Body of pancreas (tissue), 4 donors: ENCODE measurements at regions not wholly inside any gene's neighbourhood (a gene's known extent, or its start where the extent isn't known, plus 50 kb on each side); places are given as distances from the start of the nearest gene placed in this dataset.

Experiments used
- ATAC-seq: fragments of 150-250 bp; one replicate; pipeline ENCODE4 v1.9.1; 2016
- DNase-seq, 4 donors: peaks; one replicate each; pipeline ENCODE4 v3.0.0-alpha.2; 2019
- H3K27ac ChIP-seq, 4 donors: fragments of 200-600 bp; sonication (generic); 1 replicate in 3 of 4; 2 replicates in 1 of 4; pipeline versions ENCODE4 v1.5.1 to v1.6.1; 2016 to 2019; ENCODE audit warnings: mild to moderate bottlenecking in 1 of 4, mixed read lengths in 1 of 4, moderate library complexity in 1 of 4
- H3K27me3 ChIP-seq, 2 donors: fragments of 200-600 bp; sonication (generic); one replicate each; pipeline ENCODE4 v1.6.0; 2016; ENCODE audit warnings: mild to moderate bottlenecking in 1 of 2
- H3K36me3 ChIP-seq, 2 donors: fragments of 200-600 bp; sonication (generic); replicated peaks in 1 of 2; 2 replicates each; pipeline ENCODE4 v1.5.1; 2016; ENCODE audit warnings: low read depth in 2 of 2; ENCODE audit not compliant: insufficient read depth in 1 of 2
- H3K4me1 ChIP-seq: fragments of 200-600 bp; sonication (generic); one replicate; pipeline ENCODE4 v1.6.0; 2016
- H3K4me3 ChIP-seq, 2 donors: fragments of 200-600 bp; sonication (generic); 1 replicate in 1 of 2; 2 replicates in 1 of 2; pipeline ENCODE4 v1.5.1; 2016 to 2019
- H3K9me3 ChIP-seq, 3 donors: fragments of 200-600 bp; sonication (generic); 1 replicate in 2 of 3; 2 replicates in 1 of 3; pipeline ENCODE4 v1.5.1; 2016
- POLR2A ChIP-seq, 3 donors: fragments of 450-650 bp; IDR thresholded peaks; one replicate each; pipeline ENCODE4 v1.6.1; 2016; ENCODE audit warnings: antibody characterized with exemption in 3 of 3, mild to moderate bottlenecking in 2 of 3
- WGBS, 2 donors: methylation state at CpG; one replicate each; pipeline ENCODE4 v1.1.5; 2017; 5-methylcytosine and 5-hydroxymethylcytosine counted together
- intact Hi-C: fragments of 100-400 bp; cut with DNase I; formaldehyde crosslinking; loops from one replicate; pipeline ENCODE4 v1.15.1; 2023
- TF ChIP-seq, protein P1 (sequence below), 7 experiments: fragments of 450-650 bp in 4 of 7; fragments of 200-600 bp in 3 of 7; sonication (generic) in 3 of 7; IDR thresholded peaks; one replicate each; pipeline ENCODE4 v1.5.1; 2016 to 2019; ENCODE audit warnings: antibody characterized with exemption in 7 of 7

DNA sequence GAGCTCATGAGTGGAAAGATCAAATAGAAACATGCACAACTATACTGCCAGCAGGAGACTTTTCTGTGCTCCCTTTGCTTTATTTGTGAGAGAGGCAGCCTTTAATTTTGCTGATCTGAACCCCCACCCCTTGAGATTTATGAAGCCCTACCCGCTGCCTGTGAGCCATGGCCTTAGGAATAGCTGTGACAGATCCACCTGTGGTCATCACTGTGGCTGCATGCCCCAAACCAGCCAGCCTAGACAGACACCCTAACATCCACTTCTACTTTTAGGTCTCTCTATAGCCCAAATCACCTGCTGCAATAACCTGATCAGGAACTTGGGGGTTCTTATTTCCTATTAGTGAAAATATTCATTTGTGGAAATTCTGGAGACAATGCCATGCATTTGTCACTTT is 196.2 kb downstream of the C1orf94 start:
- intact Hi-C loops = no loop called here
- 92 to 100% methylated on average over 1 of the region's 1 CpG for WGBS, 2 donors

DNA sequence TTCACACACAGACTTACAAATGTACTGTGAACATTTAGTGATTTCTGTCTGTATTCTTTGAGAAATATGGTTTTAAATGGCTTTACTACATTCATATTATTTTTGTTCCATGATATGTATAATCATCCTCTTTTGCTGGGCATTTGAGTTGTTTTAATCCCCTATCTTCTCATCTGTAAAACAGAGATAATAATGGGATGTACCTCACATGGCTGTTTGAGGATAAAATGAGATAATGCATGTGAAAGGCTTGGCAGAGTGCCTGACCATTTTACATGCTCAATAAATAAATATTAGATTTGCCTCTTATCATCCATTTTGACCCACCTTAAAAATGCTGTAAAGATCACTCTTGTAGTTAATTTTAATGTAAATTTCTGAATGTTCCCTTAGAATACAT is 197.2 kb downstream of the C1orf94 start:
- H3K27me3 ChIP-seq = no peaks in the 10 kb centered on the region
- H3K36me3 ChIP-seq = no peaks in the 10 kb centered on the region
- TF ChIP-seq POLR2A (IDR thresholded peaks at IDR 0.05) = no peak
- no peak for DNase-seq
- intact Hi-C loops = no loop called here
- H3K9me3 ChIP-seq = no peaks in the 10 kb centered on the region
- no peak for ATAC-seq
- no peak overlapping the region for H3K27ac ChIP-seq
- no peaks in the 10 kb centered on the region for H3K4me1 ChIP-seq
- H3K4me3 ChIP-seq = no peak overlapping the region

More for the DNA sequence above, 196.2 kb downstream of the C1orf94 start:
- no peak overlapping the region for H3K4me3 ChIP-seq
- ATAC-seq (no peak), DNase-seq (no peak)
- no peak for TF ChIP-seq POLR2A (IDR thresholded peaks at IDR 0.05)
- TF ChIP-seq, protein P1, sequence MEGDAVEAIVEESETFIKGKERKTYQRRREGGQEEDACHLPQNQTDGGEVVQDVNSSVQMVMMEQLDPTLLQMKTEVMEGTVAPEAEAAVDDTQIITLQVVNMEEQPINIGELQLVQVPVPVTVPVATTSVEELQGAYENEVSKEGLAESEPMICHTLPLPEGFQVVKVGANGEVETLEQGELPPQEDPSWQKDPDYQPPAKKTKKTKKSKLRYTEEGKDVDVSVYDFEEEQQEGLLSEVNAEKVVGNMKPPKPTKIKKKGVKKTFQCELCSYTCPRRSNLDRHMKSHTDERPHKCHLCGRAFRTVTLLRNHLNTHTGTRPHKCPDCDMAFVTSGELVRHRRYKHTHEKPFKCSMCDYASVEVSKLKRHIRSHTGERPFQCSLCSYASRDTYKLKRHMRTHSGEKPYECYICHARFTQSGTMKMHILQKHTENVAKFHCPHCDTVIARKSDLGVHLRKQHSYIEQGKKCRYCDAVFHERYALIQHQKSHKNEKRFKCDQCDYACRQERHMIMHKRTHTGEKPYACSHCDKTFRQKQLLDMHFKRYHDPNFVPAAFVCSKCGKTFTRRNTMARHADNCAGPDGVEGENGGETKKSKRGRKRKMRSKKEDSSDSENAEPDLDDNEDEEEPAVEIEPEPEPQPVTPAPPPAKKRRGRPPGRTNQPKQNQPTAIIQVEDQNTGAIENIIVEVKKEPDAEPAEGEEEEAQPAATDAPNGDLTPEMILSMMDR (IDR thresholded peaks at IDR 0.05) = no peak
- no peaks in the 10 kb centered on the region for H3K4me1 ChIP-seq
- no peaks in the 10 kb centered on the region for H3K9me3 ChIP-seq
- H3K27ac ChIP-seq = no peak overlapping the region
- H3K27me3 ChIP-seq = no peaks in the 10 kb centered on the region
- no peaks in the 10 kb centered on the region for H3K36me3 ChIP-seq

DNA sequence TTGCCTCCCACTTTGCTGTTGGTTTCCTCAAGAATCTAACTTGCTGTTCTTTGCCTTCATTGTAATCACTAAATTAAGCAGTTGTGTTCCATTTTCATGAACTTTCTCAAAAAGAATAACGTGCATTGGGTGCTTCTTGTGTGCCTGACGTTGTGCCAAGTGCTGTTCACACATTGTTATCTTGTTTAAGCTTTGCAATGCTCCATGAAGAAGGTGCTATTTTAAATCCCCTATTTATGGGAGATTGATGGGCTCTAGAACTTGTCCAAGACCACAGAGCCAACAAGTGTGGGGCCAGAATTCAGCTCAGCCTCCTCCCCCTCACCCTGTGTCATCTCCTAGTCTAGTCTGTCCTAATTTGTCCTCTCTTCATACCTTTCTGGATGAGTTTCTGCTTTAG is 199.8 kb downstream of the C1orf94 start:
- 9 to 18% methylated on average over 2 of the region's 2 CpGs for WGBS, 2 donors
- TF ChIP-seq, protein P1 (IDR thresholded peaks at IDR 0.05) = no peak
- no peak for TF ChIP-seq POLR2A (IDR thresholded peaks at IDR 0.05)
- DNase-seq (no peak), ATAC-seq (no peak)
- no peaks in the 10 kb centered on the region for H3K36me3 ChIP-seq
- H3K9me3 ChIP-seq = no peaks in the 10 kb centered on the region
- no peak overlapping the region for H3K27ac ChIP-seq
- H3K4me3 ChIP-seq = no peak overlapping the region
- H3K4me1 ChIP-seq = no peaks in the 10 kb centered on the region
- intact Hi-C loops = no loop called here
- no peaks in the 10 kb centered on the region for H3K27me3 ChIP-seq

DNA sequence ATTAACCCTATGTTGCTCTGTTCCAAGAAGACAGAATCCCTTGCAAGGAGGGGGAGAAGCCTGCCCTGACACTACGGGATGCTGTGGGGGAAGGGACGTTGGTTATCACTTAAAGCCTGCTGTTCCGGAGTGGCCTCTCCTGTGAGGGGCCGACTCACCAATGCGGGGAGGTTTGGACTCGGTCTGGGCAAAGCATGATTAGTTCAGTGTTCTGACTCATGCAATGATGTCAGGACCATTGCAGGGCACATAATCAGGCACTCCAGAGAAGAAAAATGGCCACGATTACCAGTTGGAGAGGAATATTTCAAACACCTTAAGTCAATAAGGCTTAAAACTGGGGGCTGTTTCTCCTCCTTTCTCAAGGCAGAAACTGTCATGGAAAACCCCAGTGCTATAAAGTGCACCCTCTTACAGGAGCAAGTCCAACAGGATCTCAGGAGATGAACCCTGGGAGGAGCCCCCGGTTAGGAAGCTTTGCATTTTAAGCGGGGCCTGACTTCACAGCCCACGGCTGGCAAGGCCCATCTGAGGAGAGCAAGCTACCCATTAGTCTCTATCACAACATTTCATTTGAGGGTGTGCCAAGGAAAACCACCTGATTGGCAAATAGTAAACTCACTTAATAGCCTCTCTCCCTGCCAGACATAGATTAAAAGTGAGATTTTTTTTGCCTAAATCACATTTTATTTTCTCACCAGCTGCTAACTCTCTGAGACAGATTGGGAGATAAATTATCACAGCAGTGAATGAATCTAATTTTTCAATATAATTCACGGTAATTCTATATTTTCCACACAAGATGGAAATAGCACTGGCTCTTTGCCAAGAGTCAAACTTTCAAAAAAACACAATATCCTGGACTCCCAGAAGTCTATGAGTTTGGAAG is 202.5 kb downstream of the C1orf94 start:
- Histone ChIP-seq H3K4me3 (no peak overlapping the region), H3K9me3 (no peaks in the 10 kb centered on the region), H3K27me3 (no peaks in the 10 kb centered on the region), H3K36me3 (no peaks in the 10 kb centered on the region), H3K27ac (no peak overlapping the region), H3K4me1 (no peaks in the 10 kb centered on the region)
- ATAC-seq = peak; percentile 18
- WGBS, 2 donors = 43 to 48% methylated on average over 10 to 11 of the region's 11 CpGs
- TF ChIP-seq, protein P1 (IDR thresholded peaks at IDR 0.05) = no peak
- TF ChIP-seq POLR2A (IDR thresholded peaks at IDR 0.05) = no peak
- intact Hi-C loops = no loop called here
- no peak for DNase-seq

DNA sequence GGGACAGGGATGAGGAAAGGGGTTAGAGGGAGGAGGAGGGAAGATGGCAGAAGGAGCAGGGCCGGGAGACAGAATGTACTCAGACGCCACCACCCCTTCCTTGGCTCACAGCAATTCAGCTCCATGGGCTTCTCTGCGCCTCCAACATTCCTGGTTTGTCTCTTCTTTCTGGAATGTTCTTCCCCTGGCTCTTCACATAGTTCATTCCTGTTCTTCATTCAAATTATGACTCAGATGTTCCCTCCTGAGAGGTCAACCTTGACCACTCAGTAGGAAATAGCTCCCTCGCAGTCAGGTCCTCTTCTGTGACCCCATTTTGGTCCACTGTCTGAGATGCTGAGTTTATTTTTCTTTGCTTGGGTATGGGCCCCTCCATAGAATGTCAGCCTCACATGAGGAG is 203.2 kb downstream of the C1orf94 start:
- intact Hi-C loops = no loop called here
- Histone ChIP-seq H3K27me3 (no peaks in the 10 kb centered on the region), H3K9me3 (no peaks in the 10 kb centered on the region), H3K36me3 (no peaks in the 10 kb centered on the region), H3K4me3 (no peak overlapping the region), H3K4me1 (no peaks in the 10 kb centered on the region), H3K27ac (no peak overlapping the region)
- TF ChIP-seq, protein P1 (IDR thresholded peaks at IDR 0.05) = no peak
- TF ChIP-seq POLR2A (IDR thresholded peaks at IDR 0.05) = no peak
- no peak for DNase-seq
- no peak for ATAC-seq
- 72 to 73% methylated on average over 4 of the region's 4 CpGs for WGBS, 2 donors
